ENCODE measurements at regions not wholly inside any gene's neighbourhood (a gene's known extent, or its start where the extent isn't known, plus 50 kb on each side); places are given as distances from the start of the nearest gene placed in this dataset.

- no peaks in the 10 kb centered on the region for H4K20me1 ChIP-seq (ENCODE audit: insufficient read depth, low read depth, low read length)
- H3K4me1 ChIP-seq (ENCODE audit: low read length) = no peaks in the 10 kb centered on the region
- H3K4me2 ChIP-seq (ENCODE audit: low read depth, low read length, poor library complexity, severe bottlenecking) = no peak overlapping the region
- H3K9me2 ChIP-seq (replicated peaks; ENCODE audit: insufficient read depth, low read length) = no peaks in the 10 kb centered on the region
- no peak overlapping the region for H2AFZ ChIP-seq (ENCODE audit: low read length)
- no peaks in the 10 kb centered on the region for H3K27me3 ChIP-seq (ENCODE audit: low read length)
- no peak for DNase-seq
- no peaks in the 10 kb centered on the region for H3K36me3 ChIP-seq (ENCODE audit: insufficient read depth, low read length)
- H3K27ac ChIP-seq (ENCODE audit: low read length) = no peak overlapping the region
- no peaks in the 10 kb centered on the region for H3K79me2 ChIP-seq (ENCODE audit: low read length)
- H3K9me3 ChIP-seq (ENCODE audit: low read length) = no peaks in the 10 kb centered on the region
- H3K4me3 ChIP-seq (ENCODE audit: low read length) = no peak overlapping the region
- no peak overlapping the region for H3K9ac ChIP-seq (ENCODE audit: low read length)
Measured at GRCh38 chr10:9096288-9096687, 1041.8 kb downstream of the GATA3 start.

GRCh38 chr10:9097206-9097990, 1042.9 kb downstream of the GATA3 start:
- no peaks in the 10 kb centered on the region for H3K4me1 ChIP-seq (ENCODE audit: low read length)
- H3K27ac ChIP-seq (ENCODE audit: low read length) = no peak overlapping the region
- no peak overlapping the region for H3K4me3 ChIP-seq (ENCODE audit: low read length)
- H3K36me3 ChIP-seq (ENCODE audit: insufficient read depth, low read length) = no peaks in the 10 kb centered on the region
- no peak overlapping the region for H3K4me2 ChIP-seq (ENCODE audit: low read depth, low read length, poor library complexity, severe bottlenecking)
- no peak for DNase-seq
- H3K79me2 ChIP-seq (ENCODE audit: low read length) = no peaks in the 10 kb centered on the region
- no peaks in the 10 kb centered on the region for H3K27me3 ChIP-seq (ENCODE audit: low read length)
- no peaks in the 10 kb centered on the region for H3K9me2 ChIP-seq (replicated peaks; ENCODE audit: insufficient read depth, low read length)
- H3K9ac ChIP-seq (ENCODE audit: low read length) = no peak overlapping the region
- H4K20me1 ChIP-seq (ENCODE audit: insufficient read depth, low read depth, low read length) = no peaks in the 10 kb centered on the region
- no peak overlapping the region for H2AFZ ChIP-seq (ENCODE audit: low read length)
- H3K9me3 ChIP-seq (ENCODE audit: low read length) = no peaks in the 10 kb centered on the region

- H3K27ac ChIP-seq (ENCODE audit: low read length) = no peak overlapping the region
- no peak overlapping the region for H3K9ac ChIP-seq (ENCODE audit: low read length)
- no peaks in the 10 kb centered on the region for H3K79me2 ChIP-seq (ENCODE audit: low read length)
- H3K4me1 ChIP-seq (ENCODE audit: low read length) = no peaks in the 10 kb centered on the region
- no peak for DNase-seq
- no peaks in the 10 kb centered on the region for H4K20me1 ChIP-seq (ENCODE audit: insufficient read depth, low read depth, low read length)
- H3K4me3 ChIP-seq (ENCODE audit: low read length) = no peak overlapping the region
- H3K27me3 ChIP-seq (ENCODE audit: low read length) = no peaks in the 10 kb centered on the region
- no peak overlapping the region for H2AFZ ChIP-seq (ENCODE audit: low read length)
- no peaks in the 10 kb centered on the region for H3K9me3 ChIP-seq (ENCODE audit: low read length)
- no peaks in the 10 kb centered on the region for H3K36me3 ChIP-seq (ENCODE audit: insufficient read depth, low read length)
- H3K4me2 ChIP-seq (ENCODE audit: low read depth, low read length, poor library complexity, severe bottlenecking) = no peak overlapping the region
- H3K9me2 ChIP-seq (replicated peaks; ENCODE audit: insufficient read depth, low read length) = no peaks in the 10 kb centered on the region
Measured at GRCh38 chr10:9097991-9098306, 1043.5 kb downstream of the GATA3 start.

GRCh38 chr10:9102026-9102425, 1047.5 kb downstream of the GATA3 start:
- Histone ChIP-seq H3K9me2 (replicated peaks; ENCODE audit: insufficient read depth, low read length) (no peaks in the 10 kb centered on the region), H3K36me3 (ENCODE audit: insufficient read depth, low read length) (no peaks in the 10 kb centered on the region), H3K4me1 (ENCODE audit: low read length) (no peaks in the 10 kb centered on the region), H3K27ac (ENCODE audit: low read length) (no peak overlapping the region), H4K20me1 (ENCODE audit: insufficient read depth, low read depth, low read length) (no peaks in the 10 kb centered on the region), H3K9me3 (ENCODE audit: low read length) (no peaks in the 10 kb centered on the region), H3K79me2 (ENCODE audit: low read length) (no peaks in the 10 kb centered on the region), H2AFZ (ENCODE audit: low read length) (no peak overlapping the region), H3K9ac (ENCODE audit: low read length) (no peak overlapping the region), H3K4me2 (ENCODE audit: low read depth, low read length, poor library complexity, severe bottlenecking) (no peak overlapping the region), H3K27me3 (ENCODE audit: low read length) (no peaks in the 10 kb centered on the region), H3K4me3 (ENCODE audit: low read length) (no peak overlapping the region)
- no peak for DNase-seq

GRCh38 chr10:9103301-9103700, 1048.8 kb downstream of the GATA3 start:
- H2AFZ ChIP-seq (ENCODE audit: low read length) = no peak overlapping the region

GRCh38 chr10:9111976-9112375, 1057.5 kb downstream of the GATA3 start:
- H3K79me2 ChIP-seq (ENCODE audit: low read length) = no peaks in the 10 kb centered on the region
- H2AFZ ChIP-seq (ENCODE audit: low read length) = no peak overlapping the region
- no peak overlapping the region for H3K27ac ChIP-seq (ENCODE audit: low read length)
- no peak overlapping the region for H3K4me2 ChIP-seq (ENCODE audit: low read depth, low read length, poor library complexity, severe bottlenecking)
- no peaks in the 10 kb centered on the region for H4K20me1 ChIP-seq (ENCODE audit: insufficient read depth, low read depth, low read length)
- DNase-seq = no peak
- H3K9me2 ChIP-seq (replicated peaks; ENCODE audit: insufficient read depth, low read length) = no peaks in the 10 kb centered on the region
- H3K4me3 ChIP-seq (ENCODE audit: low read length) = no peak overlapping the region
- no peaks in the 10 kb centered on the region for H3K4me1 ChIP-seq (ENCODE audit: low read length)
- H3K36me3 ChIP-seq (ENCODE audit: insufficient read depth, low read length) = no peaks in the 10 kb centered on the region
- H3K27me3 ChIP-seq (ENCODE audit: low read length) = no peaks in the 10 kb centered on the region
- no peaks in the 10 kb centered on the region for H3K9me3 ChIP-seq (ENCODE audit: low read length)
- H3K9ac ChIP-seq (ENCODE audit: low read length) = no peak overlapping the region

More at GRCh38 chr10:9103301-9103700, 1048.8 kb downstream of the GATA3 start:
- Histone ChIP-seq H3K4me2 (ENCODE audit: low read depth, low read length, poor library complexity, severe bottlenecking) (no peak overlapping the region), H3K9me2 (replicated peaks; ENCODE audit: insufficient read depth, low read length) (no peaks in the 10 kb centered on the region), H3K27ac (ENCODE audit: low read length) (no peak overlapping the region), H3K4me3 (ENCODE audit: low read length) (no peak overlapping the region), H3K36me3 (ENCODE audit: insufficient read depth, low read length) (no peaks in the 10 kb centered on the region), H3K4me1 (ENCODE audit: low read length) (no peaks in the 10 kb centered on the region), H3K79me2 (ENCODE audit: low read length) (no peaks in the 10 kb centered on the region), H3K9ac (ENCODE audit: low read length) (no peak overlapping the region), H3K27me3 (ENCODE audit: low read length) (no peaks in the 10 kb centered on the region), H4K20me1 (ENCODE audit: insufficient read depth, low read depth, low read length) (no peaks in the 10 kb centered on the region), H3K9me3 (ENCODE audit: low read length) (no peaks in the 10 kb centered on the region)
- no peak for DNase-seq

GRCh38 chr10:9126728-9127127, 1072.2 kb downstream of the GATA3 start:
- H3K9me2 ChIP-seq (replicated peaks; ENCODE audit: insufficient read depth, low read length) = no peaks in the 10 kb centered on the region
- no peaks in the 10 kb centered on the region for H3K9me3 ChIP-seq (ENCODE audit: low read length)
- H3K4me2 ChIP-seq (ENCODE audit: low read depth, low read length, poor library complexity, severe bottlenecking) = no peak overlapping the region
- no peak overlapping the region for H3K9ac ChIP-seq (ENCODE audit: low read length)
- H3K79me2 ChIP-seq (ENCODE audit: low read length) = no peaks in the 10 kb centered on the region
- no peaks in the 10 kb centered on the region for H3K27me3 ChIP-seq (ENCODE audit: low read length)
- H3K4me3 ChIP-seq (ENCODE audit: low read length) = no peak overlapping the region
- no peaks in the 10 kb centered on the region for H3K4me1 ChIP-seq (ENCODE audit: low read length)
- H3K27ac ChIP-seq (ENCODE audit: low read length) = no peak overlapping the region
- no peak for DNase-seq
- H3K36me3 ChIP-seq (ENCODE audit: insufficient read depth, low read length) = no peaks in the 10 kb centered on the region
- no peaks in the 10 kb centered on the region for H4K20me1 ChIP-seq (ENCODE audit: insufficient read depth, low read depth, low read length)
- no peak overlapping the region for H2AFZ ChIP-seq (ENCODE audit: low read length)

GRCh38 chr10:9137368-9137767, 1082.9 kb downstream of the GATA3 start:
- H3K9me2 ChIP-seq (replicated peaks; ENCODE audit: insufficient read depth, low read length) = no peaks in the 10 kb centered on the region
- no peak overlapping the region for H3K27ac ChIP-seq (ENCODE audit: low read length)
- no peaks in the 10 kb centered on the region for H3K36me3 ChIP-seq (ENCODE audit: insufficient read depth, low read length)
- no peak overlapping the region for H3K9ac ChIP-seq (ENCODE audit: low read length)
- H3K79me2 ChIP-seq (ENCODE audit: low read length) = no peaks in the 10 kb centered on the region
- H2AFZ ChIP-seq (ENCODE audit: low read length) = no peak overlapping the region
- H3K4me3 ChIP-seq (ENCODE audit: low read length) = no peak overlapping the region
- no peak overlapping the region for H3K4me2 ChIP-seq (ENCODE audit: low read depth, low read length, poor library complexity, severe bottlenecking)
- H3K27me3 ChIP-seq (ENCODE audit: low read length) = no peaks in the 10 kb centered on the region
- H3K4me1 ChIP-seq (ENCODE audit: low read length) = no peaks in the 10 kb centered on the region
- no peaks in the 10 kb centered on the region for H4K20me1 ChIP-seq (ENCODE audit: insufficient read depth, low read depth, low read length)
- DNase-seq = no peak
- no peaks in the 10 kb centered on the region for H3K9me3 ChIP-seq (ENCODE audit: low read length)

Data from Karpas-422 (cell line).